GM18499 (cell line): ENCODE measurements at regions not wholly inside any gene's neighbourhood (a gene's known extent, or its start where the extent isn't known, plus 50 kb on each side); places are given as distances from the start of the nearest gene placed in this dataset.
"Not testable (repeated sequence)": the region's sequence is repeated elsewhere in the genome, so short reads cannot be mapped to it uniquely, and the experiment has no call there.

Source experiments
- ATAC-seq: cut with Tn5 transposase; IDR thresholded peaks from one replicate; pipeline ENCODE4 v1.9.1; 2021; ENCODE audit warnings: moderate number of reproducible peaks; ENCODE audit not compliant: insufficient read depth, unreplicated experiment

- no peak for ATAC-seq
These were observed 96.1 kb upstream of the DPT start for GRCh38 chr1:168825129-168825528.

- no peak for ATAC-seq
These were observed 96.8 kb upstream of the DPT start for GRCh38 chr1:168825820-168826219.

- no peak for ATAC-seq
These were observed 97.3 kb upstream of the DPT start for GRCh38 chr1:168826269-168826668.

DNA sequence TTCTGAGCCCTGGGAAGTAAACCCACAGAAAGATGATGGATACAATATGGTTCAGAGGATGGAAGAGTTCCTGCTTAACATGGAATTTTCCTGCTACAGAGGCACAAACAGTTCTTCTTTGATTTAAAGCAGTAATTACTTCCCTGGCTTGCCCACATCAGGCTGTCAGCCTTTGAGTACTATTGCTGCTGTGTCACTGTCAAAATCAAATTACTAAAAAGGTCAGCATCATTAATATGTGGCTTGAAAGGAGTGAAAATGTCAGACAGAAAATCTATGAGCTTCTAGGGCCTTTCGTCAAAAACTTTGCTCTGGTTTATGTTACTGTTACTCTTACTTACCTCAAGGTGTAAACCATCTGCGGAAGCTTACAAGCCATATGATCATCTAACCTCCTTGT, 98.6 kb upstream of the DPT start:
- ATAC-seq: no peak

DNA sequence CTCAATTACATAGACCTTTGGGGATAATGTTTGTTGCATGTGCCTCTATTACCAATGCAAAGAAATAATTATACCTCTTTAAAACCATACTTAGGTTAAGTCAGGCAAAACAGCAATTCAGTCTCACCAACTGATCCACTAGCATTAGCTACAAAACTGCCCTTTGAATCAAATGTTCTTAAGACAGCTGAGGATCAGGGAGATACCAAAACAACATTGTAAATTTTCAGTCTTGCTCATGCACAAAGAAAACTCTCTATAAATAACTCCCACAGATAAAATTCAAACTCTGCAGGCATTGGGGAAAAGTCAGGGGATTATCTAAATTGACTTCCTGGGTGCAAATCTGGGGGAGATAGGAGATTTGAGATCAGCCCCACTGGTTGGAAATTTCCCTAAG, 100.9 kb upstream of the DPT start:
- no peak for ATAC-seq

DNA sequence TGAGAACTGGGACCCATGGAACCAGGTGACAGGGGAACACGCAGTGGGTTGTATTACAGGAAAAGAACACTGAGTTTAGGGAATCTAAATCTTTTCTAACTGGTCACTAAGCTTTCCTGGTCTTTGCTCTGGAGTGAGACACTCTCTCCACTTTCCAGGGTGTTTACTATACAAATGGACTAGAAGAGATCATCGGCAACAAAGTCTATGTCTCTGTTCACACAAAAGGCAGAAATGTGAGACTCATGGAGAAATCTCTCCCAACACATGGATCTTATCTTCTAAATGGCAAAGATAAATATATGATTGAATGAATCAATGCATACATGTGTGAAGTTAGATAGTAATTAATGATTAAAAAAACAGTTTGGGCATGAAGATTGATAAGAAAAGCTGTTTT, 101.6 kb upstream of the DPT start:
- no peak for ATAC-seq

DNA sequence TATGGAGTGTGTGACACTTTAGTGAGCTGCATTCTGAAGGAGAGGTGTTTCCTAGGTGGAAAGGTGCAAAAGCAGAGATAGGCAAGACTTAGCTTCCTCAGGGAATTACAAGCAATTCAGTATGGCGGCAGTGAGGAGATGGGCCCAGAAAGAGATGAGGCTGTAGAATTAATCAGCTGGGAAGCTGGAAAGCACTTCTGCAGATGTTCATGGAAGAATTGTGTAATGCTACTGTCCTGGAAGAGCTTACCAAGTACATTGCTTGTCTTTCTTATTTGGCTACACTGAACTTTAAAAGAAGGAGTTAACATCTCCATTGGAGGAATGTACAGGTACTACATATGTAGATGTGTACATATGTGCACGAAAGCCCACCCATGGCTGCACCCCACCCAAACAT, 103.7 kb upstream of the DPT start:
- ATAC-seq: no peak

DNA sequence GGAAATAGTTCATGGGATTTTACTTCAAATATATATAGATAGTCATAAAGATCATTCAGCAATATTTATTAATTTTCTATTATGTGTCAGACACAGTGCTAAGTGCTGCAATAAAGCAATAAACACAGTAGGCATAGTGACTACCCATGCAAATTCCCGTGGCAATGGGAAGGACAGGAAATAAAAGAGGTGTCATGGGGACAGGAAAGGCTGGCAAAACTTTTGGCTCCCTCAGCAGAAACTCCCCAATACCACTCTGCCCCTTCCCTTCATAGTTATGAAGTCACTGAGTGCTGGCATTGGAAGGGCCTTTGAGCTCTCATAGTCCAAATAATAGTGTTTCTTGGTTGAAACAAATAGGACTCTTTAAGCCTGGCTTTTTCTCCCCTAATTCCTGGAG, 104.4 kb upstream of the DPT start:
- ATAC-seq: no peak

GRCh38 chr1:168833801-168834224, 104.8 kb upstream of the DPT start:
- no peak for ATAC-seq

- ATAC-seq: no peak
These were observed 105.3 kb upstream of the DPT start for GRCh38 chr1:168834225-168834872.

- ATAC-seq: no peak
These were observed 106.2 kb upstream of the DPT start for GRCh38 chr1:168835176-168835575.

DNA sequence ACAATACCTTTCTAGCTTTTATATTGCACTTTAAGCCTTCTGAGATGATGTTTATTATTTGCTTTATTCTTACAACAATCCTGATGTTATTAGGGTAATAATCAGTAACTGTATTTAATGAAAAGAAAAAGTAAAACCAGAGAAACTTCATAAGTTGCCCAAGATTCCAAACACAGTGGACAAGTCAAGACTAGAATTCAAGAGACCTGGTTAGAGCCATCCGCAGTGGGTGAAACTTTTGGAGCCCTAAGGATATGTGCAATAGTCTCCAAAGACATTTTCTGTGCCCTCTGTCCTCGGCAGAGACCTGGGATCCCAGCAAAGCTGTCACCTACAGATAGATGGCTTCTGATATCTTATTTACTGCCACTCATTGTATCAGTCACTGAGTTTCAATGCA, 106.8 kb upstream of the DPT start:
- no peak for ATAC-seq

DNA sequence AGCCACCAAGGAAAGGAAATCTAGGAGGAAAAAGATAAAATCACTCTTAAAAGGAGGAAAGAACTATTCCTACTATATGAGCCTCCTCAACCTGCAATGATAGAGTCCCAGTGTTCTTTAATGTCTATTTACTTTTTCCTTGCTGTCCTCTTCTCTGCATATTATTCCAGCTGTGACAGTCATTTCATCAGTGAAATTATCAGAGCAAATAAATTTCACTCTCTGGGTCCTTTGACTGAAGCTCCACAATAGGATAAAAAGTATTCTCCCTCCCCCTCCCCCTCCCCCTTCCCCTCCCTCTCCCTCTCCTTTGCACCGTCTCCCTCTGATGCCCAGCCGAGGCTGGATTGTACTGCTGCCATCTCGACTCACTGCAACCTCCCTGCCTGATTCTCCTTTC, 107.5 kb upstream of the DPT start:
- ATAC-seq: no peak

DNA sequence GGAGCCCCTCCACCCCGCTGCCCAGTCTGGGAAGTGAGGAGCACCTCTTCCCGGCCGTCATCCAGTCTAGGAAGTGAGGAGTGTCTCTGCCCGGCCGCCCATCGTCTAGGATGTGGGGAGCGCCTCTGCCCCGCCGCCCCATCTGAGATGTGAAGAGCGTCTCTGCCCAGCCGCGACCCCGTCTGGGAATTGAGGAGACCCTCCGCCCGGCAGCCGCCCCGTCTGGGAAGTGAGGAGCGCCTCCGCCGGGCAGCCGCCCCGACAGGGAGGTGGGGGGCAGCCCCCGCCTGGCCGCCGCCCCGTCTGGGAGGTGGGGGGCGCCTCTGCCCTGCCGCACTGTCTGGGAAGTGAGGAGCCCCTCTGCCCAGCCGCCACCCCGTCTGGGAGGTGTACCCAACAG, 108.2 kb upstream of the DPT start:
- not testable (repeated sequence) for ATAC-seq

- no peak for ATAC-seq
These were observed 113.3 kb upstream of the DPT start for GRCh38 chr1:168842306-168842705.

DNA sequence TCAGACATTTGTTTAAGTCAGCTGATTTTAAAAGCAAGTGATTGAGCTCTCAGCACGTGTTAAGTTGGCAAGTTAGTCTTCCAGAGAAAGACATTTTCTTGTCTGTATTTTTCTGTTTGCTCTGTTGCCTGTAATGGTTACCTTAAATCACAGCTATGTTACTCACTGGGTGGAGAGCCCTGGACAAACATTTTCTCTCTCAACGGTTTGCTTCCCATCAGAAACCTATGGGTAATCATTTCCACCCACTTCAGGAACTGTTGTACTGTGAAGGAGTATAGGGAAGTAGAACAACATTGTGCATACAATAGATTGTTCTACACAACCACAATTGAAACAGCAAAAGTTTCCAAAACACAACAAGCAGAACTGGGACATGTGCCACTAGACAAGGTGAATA, 113.9 kb upstream of the DPT start:
- ATAC-seq: no peak

DNA sequence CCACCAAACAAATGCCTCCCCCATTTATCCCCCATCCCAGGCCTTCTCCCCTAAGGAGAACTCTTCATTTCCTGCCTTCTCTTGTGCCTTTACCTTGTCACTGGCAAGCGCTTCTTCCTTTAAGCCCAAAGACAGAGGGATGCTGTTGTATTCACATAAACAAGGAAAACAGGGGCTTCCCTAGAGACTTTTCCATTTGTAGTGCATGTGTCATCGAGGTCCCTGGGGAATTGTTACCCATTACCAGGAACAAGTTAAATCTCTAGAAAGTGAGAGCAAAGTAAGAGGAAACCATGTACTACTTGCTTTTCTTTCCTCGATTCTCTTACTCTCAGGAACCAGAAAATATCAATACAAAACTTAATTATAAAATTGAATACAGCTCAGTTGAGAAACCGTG, 114.4 kb upstream of the DPT start:
- ATAC-seq: no peak

GRCh38 chr1:168843950-168844349, 114.9 kb upstream of the DPT start:
- ATAC-seq: no peak

DNA sequence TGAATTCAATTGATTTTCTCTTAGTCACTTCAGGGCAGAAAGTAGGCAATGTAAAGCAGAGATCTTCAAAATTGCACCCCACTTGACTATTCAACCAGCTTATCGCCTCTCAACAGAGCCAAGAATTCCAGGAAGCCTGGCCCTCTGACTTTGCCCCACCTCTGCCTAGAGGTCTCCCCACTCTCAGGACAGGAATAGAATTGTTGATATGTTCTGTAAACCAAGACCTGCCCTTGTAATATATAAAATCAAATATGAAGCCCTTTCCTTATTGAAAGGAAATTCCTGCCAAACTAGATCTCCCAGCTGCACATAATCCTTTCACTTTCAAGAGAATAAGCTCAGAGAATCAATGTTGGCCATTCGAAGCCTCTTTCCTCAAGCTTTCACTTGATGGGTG, 116.1 kb upstream of the DPT start:
- ATAC-seq: no peak

DNA sequence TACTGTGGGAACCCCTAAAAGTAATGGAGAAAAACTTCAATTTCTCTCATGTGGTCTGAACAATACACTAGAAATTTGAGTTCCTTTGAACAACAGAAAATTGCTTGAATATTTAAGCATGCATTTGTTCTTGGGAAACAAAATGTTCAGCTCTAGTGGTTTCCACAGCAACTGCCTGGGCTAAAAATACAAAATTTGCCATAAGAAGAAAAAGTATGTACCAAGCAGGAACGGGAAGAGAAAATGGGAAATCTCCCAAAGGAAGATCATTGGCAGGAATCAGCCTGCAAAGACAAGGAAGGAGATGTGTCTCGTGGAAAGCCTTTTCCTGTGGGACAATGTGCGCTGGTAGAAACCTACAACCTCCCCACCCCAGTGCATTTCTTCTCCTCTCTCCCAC, 119.0 kb upstream of the DPT start:
- no peak for ATAC-seq

- no peak for ATAC-seq
These were observed 132.5 kb upstream of the DPT start for GRCh38 chr1:168861421-168862004.

- ATAC-seq: no peak
These were observed 134.8 kb upstream of the DPT start for GRCh38 chr1:168863772-168864171.

- no peak for ATAC-seq
These were observed 135.3 kb upstream of the DPT start for GRCh38 chr1:168864266-168864665.
